Liver (tissue), 8 donors: ENCODE measurements at regions not wholly inside any gene's neighbourhood (a gene's known extent, or its start where the extent isn't known, plus 50 kb on each side); places are given as distances from the start of the nearest gene placed in this dataset.

Experiments used
- DNase-seq: peaks from one replicate; pipeline ENCODE4 v3.0.0-alpha.2; 2017; ENCODE audit warnings: low spot score
- H3K27ac ChIP-seq, 2 donors: one replicate each; pipeline ENCODE4 v1.7.0; 2013; ENCODE audit warnings: inconsistent platforms in 2 of 2, low read length in 2 of 2, control low read depth in 1 of 2, low read depth in 1 of 2, mild to moderate bottlenecking in 1 of 2
- H3K27me3 ChIP-seq, 4 donors: one replicate each; pipeline versions ENCODE4 v1.6.1 to v1.7.0; 2013; ENCODE audit warnings: low read length in 3 of 4, inconsistent platforms in 1 of 4, mild to moderate bottlenecking in 1 of 4, moderate library complexity in 1 of 4; ENCODE audit not compliant: control insufficient read depth in 4 of 4, insufficient read depth in 4 of 4
- H3K36me3 ChIP-seq, 4 donors: one replicate each; pipeline versions ENCODE4 v1.6.1 to v1.7.0; 2013; ENCODE audit warnings: low read length in 3 of 4, mild to moderate bottlenecking in 3 of 4, low read depth in 1 of 4, moderate library complexity in 1 of 4; ENCODE audit not compliant: control insufficient read depth in 4 of 4, insufficient read depth in 3 of 4
- H3K4me1 ChIP-seq, 4 donors: one replicate each; pipeline versions ENCODE4 v1.6.1 to v1.7.0; 2013; ENCODE audit warnings: low read length in 3 of 4, mild to moderate bottlenecking in 3 of 4, moderate library complexity in 1 of 4; ENCODE audit not compliant: control insufficient read depth in 4 of 4, insufficient read depth in 4 of 4
- H3K4me3 ChIP-seq, 3 donors: one replicate each; pipeline versions ENCODE4 v1.6.1 to v1.7.0; 2013; ENCODE audit warnings: low read length in 3 of 3, control low read depth in 1 of 3, low read depth in 1 of 3, mild to moderate bottlenecking in 1 of 3
- H3K9ac ChIP-seq, 2 donors: one replicate each; pipeline ENCODE4 v1.7.0; 2013; ENCODE audit warnings: low read length in 2 of 2, mild to moderate bottlenecking in 2 of 2, moderate library complexity in 2 of 2, control low read depth in 1 of 2, low read depth in 1 of 2
- H3K9me3 ChIP-seq, 4 donors: one replicate each; pipeline versions ENCODE4 v1.6.1 to v1.7.0; 2013; ENCODE audit warnings: low read length in 3 of 4; ENCODE audit not compliant: control insufficient read depth in 4 of 4
- CTCF ChIP-seq: fragments of 150-350 bp; IDR thresholded peaks from 2 replicates; pipeline ENCODE4 v1.5.1; 2017; ENCODE audit warnings: improper control_type of control experiment, low read depth, low read length; ENCODE audit not compliant: missing input control
- EGR1 ChIP-seq, 2 donors: IDR thresholded peaks; 2 replicates each; pipeline ENCODE4 v1.6.1; 2016 to 2018; ENCODE audit warnings: antibody characterized with exemption in 2 of 2, low read depth in 2 of 2
- FOXA1 ChIP-seq: IDR thresholded peaks from 2 replicates; pipeline ENCODE4 v1.6.1; 2016; ENCODE audit warnings: antibody characterized with exemption
- HNF4G ChIP-seq: IDR thresholded peaks from 2 replicates; pipeline ENCODE4 v1.6.1; 2016; ENCODE audit warnings: antibody characterized with exemption
- JUND ChIP-seq, 2 donors: IDR thresholded peaks; 2 replicates each; pipeline ENCODE4 v1.6.1; 2016; ENCODE audit warnings: antibody characterized with exemption in 2 of 2
- MAX ChIP-seq: IDR thresholded peaks from 2 replicates; pipeline ENCODE4 v1.6.1; 2016; ENCODE audit warnings: antibody characterized with exemption
- NR2F2 ChIP-seq: IDR thresholded peaks from 2 replicates; pipeline ENCODE4 v1.6.1; 2016; ENCODE audit warnings: antibody characterized with exemption
- RAD21 ChIP-seq, 2 donors: IDR thresholded peaks; 2 replicates each; pipeline ENCODE4 v1.6.1; 2016; ENCODE audit warnings: antibody characterized with exemption in 2 of 2, mild to moderate bottlenecking in 2 of 2
- REST ChIP-seq: IDR thresholded peaks from 2 replicates; pipeline ENCODE4 v1.6.1; 2016; ENCODE audit warnings: antibody characterized with exemption, mild to moderate bottlenecking
- RXRA ChIP-seq, 2 donors: IDR thresholded peaks; 2 replicates each; pipeline ENCODE4 v1.6.1; 2017 to 2018; ENCODE audit warnings: antibody characterized with exemption in 2 of 2, mild to moderate bottlenecking in 1 of 2
- TAF1 ChIP-seq: conservative IDR thresholded peaks from 2 replicates; pipeline ENCODE4 v1.6.1; 2016; ENCODE audit warnings: antibody characterized with exemption, mild to moderate bottlenecking
- ZBTB33 ChIP-seq: IDR thresholded peaks from 2 replicates; pipeline ENCODE4 v1.6.1; 2016; ENCODE audit warnings: antibody characterized with exemption
- WGBS: extraction: QIAGEN DNeasy Blood & Tissue Kit; methylation state at CpG from one replicate; pipeline ENCODE4 v1.1.7; 2013; 5-methylcytosine and 5-hydroxymethylcytosine counted together
- TF ChIP-seq, protein P1 (sequence below): IDR thresholded peaks from 2 replicates; pipeline ENCODE4 v1.6.1; 2016; ENCODE audit warnings: antibody characterized with exemption
- donor health status: healthy.
- donor health status: healthy.
- donor health status: healthy.
- donor health status: healthy.
- donor health status: healthy.

GRCh38 chr15:61309617-61310016 lies 80.5 kb upstream of the RORA start:
- H3K27me3 ChIP-seq: no peaks in the 10 kb centered on the region
- no peak overlapping the region for H3K9ac ChIP-seq
- H3K27ac ChIP-seq: no peak overlapping the region
- no peak for TF ChIP-seq HNF4G
- TF ChIP-seq TAF1: no peak
- TF ChIP-seq ZBTB33: no peak
- TF ChIP-seq NR2F2: no peak
- TF ChIP-seq EGR1 (IDR thresholded peaks at IDR 0.05; ENCODE audit: low read depth in 2 of 2): no peak
- WGBS: 88% methylated on average over 5 of the region's 5 CpGs
- H3K9me3 ChIP-seq: no peaks in the 10 kb centered on the region
- DNase-seq: no peak
- no peak overlapping the region for H3K4me3 ChIP-seq
- no peaks in the 10 kb centered on the region for H3K4me1 ChIP-seq
- no peaks in the 10 kb centered on the region for H3K36me3 ChIP-seq

DNA sequence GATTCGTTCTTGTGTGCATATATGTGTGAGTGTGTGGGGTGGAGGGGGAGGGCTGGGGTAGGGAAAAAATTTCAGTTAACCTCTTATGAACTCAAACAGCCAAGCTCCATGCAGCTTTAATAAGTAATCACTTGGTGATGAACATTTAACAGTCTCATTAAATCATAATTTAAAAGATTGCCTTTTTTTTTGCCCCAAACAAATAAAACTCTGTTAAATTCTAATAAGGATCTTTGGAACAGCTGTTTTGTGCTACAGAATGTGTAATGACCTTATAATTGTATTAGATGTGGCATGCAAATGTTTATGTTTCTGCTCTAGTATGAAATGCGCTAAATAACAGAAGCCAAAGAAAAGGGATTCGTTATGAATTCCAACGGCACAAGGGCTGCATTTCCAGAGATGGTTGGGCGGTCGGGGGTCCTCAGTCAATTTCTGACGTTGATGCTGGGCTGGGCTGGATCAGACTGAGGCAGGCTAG lies 80.0 kb upstream of the RORA start:
- 71% methylated on average over 7 of the region's 7 CpGs for WGBS
- DNase-seq: no peak

More for the DNA sequence above, 80.0 kb upstream of the RORA start:
- Histone ChIP-seq H3K27ac (no peak overlapping the region), H3K9ac (no peak overlapping the region), H3K36me3 (no peaks in the 10 kb centered on the region), H3K4me1 (no peaks in the 10 kb centered on the region), H3K27me3 (no peaks in the 10 kb centered on the region), H3K9me3 (no peaks in the 10 kb centered on the region), H3K4me3 (no peak overlapping the region)
- TF ChIP-seq ZBTB33 (no peak), REST (no peak), NR2F2 (no peak), FOXA1 (no peak), JUND (IDR thresholded peaks at IDR 0.05) (no peak), RAD21 (IDR thresholded peaks at IDR 0.05) (no peak), HNF4G (no peak), RXRA (IDR thresholded peaks at IDR 0.05) (no peak), MAX (no peak), CTCF (no peak)
- TF ChIP-seq, protein P1, sequence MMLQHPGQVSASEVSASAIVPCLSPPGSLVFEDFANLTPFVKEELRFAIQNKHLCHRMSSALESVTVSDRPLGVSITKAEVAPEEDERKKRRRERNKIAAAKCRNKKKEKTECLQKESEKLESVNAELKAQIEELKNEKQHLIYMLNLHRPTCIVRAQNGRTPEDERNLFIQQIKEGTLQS: no peak
